COLO829 (cell line): ENCODE measurements at regions not wholly inside any gene's neighbourhood (a gene's known extent, or its start where the extent isn't known, plus 50 kb on each side); places are given as distances from the start of the nearest gene placed in this dataset.

ENCODE experiments used
- DNase-seq: peaks from one replicate; pipeline ENCODE4 v3.0.0; 2012; ENCODE audit warnings: low spot score

DNA sequence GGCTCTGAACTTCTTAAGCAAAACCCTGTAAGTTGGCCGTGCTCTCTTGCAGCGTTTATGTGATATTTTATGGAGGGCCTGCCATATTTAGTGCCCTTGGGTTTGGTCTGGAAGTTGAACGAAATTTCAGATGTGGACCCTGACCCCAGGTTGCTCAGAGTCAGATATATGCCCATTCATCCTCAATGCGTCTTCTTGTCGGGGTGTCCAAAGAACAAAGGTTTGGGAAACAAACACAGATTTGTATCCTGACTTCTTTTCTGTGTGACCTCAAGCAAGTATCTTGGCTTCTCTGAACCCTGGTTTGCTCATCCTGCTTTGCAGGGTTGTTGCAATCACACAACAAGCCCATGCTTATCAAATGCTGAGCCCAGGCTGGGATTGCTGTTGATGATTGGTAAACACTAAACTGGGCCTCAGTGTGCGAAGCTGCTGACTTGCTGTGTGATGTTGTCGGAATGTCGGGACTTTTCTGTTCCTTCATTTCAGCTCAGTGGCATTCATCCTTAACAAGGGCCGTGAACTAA is 103.5 kb upstream of the PTPN1 start:
- no peak for DNase-seq

DNA sequence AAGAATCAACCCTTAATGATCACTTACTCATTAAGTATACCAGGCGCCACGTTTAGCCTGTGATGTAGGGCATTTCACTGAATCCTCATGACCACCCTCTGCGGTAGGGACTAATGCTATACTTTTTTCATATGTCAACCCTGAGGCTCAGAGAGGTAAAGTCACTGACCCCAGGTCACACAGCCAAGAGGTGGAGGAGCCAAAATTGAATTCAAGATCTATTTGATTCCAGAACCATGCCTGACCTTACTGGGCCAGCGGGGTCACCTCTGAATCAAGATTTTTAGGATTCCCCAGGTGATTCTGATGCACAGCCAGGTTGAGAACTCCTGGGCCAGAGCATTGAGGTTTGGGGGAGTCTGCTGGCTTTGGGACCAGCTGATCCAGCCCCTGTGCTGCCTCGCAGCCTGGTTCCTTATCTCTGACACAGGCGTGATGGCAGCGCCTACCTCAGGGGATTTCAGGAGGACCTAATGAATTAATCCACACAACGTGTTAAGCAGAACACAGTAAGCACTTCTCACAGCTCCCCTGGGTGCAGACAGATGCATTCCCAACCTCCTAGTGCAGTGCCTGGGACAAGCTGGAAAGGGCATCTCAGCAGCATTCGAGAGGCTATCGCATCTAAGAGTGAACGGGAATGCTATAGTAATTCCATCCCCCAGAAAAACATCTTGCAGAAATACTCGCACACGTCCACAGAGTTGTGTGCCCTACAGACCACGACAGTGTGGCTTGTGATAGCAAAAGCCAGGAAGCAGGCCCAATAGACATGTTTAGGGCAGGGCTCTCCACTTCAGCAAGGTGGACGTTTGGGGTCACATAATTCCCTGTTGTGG is 101.4 kb upstream of the PTPN1 start:
- no peak for DNase-seq

DNA sequence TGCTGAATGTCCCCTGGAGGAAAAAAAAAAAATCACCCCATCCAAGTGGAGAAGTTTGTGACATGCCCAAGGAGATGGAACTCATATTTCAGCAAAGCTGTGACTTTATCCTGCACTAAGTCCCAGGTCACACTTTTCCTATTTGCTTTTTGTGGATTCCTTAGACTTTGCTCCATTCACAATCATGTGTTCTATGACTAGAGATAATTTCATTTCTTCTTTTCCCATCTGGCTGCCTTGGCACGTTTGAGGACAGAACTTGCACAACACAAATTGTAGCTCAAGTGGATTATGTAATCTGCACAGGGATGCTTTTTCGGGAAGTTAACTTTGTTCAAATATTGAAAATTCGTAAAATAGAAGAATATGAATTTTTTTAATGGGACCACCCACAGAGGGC is 100.7 kb upstream of the PTPN1 start:
- DNase-seq, result no peak

DNA sequence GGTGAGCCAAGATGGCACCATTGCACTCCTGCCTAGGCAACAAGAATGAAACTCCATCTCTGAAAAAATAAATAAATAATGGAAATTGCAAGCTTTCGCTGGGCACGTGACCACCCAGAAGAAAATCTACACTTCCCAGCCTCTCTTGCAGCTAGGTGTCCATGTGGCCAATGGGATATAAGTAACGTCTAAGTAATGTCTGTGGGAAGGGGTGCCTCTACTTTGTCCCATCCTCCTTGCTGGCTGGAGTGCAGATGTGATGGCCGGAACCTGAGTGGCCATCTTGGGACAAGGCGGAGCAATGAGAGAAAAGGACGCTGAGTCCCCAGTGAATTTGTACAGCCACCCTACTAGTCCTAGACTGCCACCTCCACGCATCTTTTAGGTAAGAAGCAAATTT is 99.8 kb upstream of the PTPN1 start:
- DNase-seq, result no peak

DNA sequence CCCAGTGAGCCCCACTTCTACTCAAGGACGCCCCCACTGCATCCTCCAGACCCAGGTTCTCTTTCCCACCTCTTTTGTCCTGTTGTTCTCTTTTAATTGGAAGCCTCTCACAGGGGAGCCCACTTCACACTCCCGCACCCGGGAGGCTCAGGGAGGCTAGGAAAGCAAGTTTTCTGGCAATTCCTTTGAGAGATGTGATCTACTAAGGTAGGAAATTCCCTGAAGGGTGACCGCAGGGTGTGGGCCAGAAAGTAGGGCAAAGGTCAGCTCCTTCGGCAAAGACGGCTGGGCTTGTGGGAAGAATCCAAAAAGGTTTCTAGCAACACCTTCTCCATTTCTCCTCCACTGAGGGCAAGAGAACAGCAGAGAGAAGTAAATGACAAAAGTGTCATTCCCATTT is 98.1 kb upstream of the PTPN1 start:
- no peak for DNase-seq

DNA sequence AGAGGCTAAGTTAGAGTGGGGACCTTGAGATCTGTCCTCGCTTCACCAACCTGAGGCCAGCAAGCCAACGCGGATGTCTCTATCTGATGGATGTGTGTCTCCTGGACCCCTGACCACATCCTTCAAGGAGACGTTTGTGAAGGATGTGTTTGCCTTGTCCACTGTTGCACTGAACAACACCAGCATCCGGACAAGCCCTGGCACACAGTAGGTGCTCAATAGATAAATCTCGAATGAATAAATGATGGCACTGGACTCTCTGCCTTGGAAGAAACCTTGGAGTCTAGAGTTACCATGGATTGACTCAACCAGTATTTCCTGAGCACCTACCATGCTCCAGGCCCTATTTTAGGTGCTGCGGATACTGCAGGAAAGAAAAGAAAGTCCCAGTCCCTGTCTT is 97.7 kb upstream of the PTPN1 start:
- no peak for DNase-seq

DNA sequence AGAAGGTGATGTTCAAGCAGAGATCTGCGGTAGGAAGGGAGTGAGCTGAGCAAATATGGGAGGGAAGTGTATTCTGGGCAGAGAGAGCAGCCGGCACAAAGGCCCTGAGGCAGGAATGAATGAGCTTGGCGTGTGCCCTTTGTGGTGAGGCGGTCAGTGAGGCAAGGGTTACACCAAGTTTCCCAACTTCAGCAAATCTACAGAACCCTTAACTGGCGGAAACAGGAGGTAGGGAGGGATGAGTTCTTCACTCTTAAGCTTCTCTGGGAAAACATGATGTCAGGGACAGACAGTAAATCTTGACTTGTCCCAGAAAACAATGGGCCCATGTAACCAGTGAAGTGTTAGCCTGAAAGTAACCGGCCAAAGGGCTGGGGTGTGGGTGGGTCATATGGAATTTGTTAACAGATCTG is 97.1 kb upstream of the PTPN1 start:
- DNase-seq, result no peak

DNA sequence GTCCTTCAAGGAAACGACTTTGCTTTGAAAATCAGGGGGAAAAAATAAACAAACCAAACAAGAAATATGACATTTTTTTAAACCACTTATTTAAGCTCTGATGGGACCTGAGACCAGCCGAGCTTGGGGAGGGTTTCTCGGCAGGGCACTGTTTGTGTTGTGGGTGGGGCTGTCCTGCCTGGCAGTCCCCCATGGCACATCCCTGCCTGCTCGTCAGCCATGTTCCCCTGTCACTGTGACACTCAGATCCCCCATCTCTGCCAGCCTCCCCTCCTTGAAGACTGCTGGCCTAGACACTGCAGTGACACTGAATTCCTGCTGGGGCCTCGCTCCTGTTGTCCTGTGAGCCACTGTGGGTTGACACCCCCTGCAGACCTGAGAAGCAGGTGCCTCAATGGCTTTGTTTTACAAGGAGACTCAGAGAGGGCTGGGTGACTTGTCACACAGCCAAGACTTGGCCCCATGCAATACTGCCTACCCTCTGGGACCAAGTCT is 95.1 kb upstream of the PTPN1 start:
- DNase-seq, result no peak

DNA sequence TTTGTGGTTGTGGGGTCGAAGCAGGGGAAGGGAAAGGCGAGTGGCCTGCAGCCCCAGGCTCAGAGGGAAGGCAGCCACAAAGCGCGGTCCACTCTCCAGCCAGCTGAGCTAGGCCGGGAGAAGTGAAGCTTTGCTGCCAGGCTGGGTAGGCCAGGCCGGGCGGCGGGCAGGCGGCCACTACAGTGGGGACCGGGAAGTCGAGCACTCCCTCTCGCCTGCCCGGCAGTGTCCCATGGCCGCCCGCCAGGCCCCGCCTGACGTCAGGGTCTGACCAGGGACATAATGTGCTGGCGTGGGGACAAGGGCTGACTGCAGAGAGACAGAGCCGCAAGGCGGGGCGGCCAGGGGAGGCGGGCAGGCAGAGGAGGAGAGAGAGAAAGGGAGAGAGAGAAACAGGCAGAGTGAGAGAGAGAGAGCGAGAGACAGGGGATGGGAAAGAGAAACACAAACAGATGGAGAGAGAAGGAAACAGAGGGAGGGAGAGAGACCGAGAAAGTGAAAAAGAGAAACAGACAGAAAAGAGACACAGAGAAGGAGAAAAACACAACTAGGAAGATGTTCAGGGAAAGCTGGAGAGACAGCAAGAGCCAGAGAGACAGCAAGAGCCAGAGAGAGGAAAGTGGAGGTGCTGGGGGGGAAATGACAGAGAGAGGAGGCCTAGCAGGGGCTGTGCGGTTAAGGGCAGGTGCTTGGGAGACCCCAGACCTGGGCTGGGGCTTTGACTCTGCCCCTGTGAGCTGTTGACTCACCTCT is 94.5 kb upstream of the PTPN1 start:
- no peak for DNase-seq

DNA sequence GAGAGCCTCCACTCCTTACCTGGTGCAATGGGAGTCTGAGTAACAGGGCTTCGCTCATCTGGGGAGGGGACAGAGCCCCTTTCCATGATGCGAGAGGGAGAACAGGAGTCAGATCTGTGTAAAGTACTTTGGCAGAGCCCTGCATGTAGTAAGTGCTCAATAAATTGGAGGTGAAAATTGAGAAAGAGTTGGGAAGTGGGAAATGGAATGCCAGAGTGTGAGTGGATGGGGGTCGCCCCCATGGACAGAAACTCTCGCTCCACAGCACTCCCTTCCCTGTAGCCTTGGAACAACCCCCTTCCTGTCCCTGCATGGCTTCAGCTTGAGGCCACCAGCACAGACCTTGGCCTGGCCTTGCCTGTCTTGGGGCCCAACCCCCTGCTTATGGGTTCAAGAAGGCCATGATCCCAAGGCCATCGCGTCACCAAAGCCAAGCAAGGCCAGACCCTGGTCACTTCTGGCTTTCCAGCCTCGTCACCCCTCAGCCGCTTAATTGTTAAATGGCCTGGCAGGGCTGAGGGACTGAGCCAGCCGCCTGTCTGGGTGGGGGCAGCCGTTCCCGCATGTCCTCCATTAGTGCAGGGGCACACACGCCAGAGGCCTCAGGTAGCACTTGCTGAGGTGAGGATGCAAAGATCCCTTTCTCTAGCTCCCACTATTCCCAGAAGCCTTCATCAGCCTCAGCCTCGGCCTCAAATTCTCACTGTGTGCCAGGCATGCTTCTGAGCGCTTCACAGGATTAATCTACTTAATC is 93.7 kb upstream of the PTPN1 start:
- DNase-seq, result no peak

DNA sequence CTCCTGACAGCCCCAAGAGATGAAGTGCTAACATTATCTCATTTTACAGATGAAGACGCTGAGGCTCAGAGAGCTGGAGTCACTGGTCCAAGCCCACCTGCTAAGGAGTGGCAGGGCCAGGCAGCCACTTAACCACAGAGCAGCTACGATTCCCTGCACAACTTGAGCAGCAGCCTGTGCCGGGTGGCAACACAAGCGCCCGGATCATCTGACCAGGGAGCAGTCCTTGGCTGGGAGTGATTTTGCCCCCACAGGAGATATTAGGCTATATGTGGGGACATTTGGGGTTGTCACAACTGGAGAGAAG is 93.2 kb upstream of the PTPN1 start:
- DNase-seq, result no peak

DNA sequence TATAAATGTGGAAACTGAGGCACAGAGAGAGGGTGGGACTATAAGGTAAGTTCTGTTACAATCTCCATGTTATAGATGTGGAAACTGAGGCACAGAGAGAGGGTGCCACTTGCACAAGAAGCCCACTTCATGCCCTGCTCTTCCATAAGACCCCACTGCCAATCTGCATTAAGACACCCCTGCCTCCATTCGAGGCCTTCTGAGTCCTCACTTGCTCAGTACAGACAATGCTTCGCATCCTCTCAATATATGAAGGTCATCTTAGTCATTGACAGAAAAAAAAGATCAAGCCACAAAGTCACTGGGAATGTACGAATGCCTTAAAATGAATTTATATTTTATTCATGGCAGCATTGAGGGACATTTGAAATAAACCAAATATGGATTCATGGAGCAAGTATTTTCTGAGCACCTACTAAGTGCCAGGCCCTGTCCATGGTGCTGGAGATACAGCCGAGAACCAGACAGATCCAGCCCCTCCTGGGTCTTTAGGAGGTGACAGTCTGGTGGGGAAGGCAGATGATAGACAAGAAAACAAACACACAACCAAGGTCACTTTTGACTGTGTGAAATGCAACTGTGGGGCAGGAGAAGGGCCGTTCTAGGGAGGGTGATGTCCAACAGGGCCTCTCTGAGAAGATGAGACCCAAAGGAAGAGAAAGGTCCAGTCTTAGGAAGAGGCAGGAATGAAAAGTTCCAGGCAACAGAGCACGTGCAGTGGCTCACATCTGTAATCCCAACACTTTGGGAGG is 92.5 kb upstream of the PTPN1 start:
- no peak for DNase-seq

DNA sequence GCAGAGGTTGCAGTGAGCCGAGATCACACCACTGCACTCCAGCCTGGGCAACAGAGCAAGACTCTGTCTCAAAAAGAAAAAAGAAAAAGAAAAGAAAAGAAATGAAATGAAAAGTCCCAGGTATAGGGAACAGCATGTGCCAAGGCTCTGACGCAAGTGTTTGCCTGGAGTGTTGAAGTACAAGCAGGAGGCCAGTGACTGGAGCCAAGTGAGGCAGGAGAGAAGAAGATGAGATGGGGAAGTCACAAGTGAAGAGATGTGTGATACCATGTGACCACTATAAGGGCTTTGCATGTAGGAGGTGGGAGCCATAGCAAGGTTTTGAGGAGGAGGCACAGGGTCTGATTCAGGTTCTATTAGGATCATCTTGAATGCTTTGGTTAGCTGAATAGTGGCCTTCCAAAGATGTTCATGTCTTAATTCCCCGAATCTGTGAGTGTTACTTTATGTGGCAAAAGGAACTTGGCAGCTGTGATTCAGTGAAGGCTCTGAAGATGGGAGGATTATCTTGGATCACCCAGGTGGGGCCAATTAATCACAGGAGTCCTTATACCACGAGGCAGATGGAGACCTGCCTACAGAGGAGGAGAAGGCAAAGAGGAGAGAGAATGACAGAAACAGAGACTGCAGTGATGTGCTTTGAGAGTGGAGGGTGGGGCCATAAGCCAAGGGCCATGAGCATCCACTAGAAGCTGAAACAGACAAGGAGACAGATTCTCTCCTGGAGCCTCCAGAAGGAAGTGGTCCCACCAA is 91.1 kb upstream of the PTPN1 start:
- no peak for DNase-seq

DNA sequence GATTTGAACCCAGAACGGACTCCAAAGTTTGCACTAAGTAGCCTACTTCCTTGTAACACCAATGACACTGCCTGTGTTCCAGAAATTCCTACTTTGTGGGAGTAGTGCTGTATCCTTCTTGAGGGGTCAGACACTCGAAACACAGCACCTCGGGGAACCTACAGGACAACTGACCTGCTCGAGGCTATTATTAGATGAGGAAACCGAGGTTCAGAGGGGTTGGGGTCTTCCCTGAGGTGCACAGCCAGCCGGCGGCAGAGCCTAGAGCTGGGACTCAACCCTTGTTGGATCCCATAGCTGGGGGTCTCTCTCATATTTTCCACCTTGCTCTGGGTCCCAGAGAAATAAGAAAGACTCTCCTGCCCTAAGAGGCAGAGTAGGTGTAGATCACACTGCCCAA is 89.8 kb upstream of the PTPN1 start:
- no peak for DNase-seq

DNA sequence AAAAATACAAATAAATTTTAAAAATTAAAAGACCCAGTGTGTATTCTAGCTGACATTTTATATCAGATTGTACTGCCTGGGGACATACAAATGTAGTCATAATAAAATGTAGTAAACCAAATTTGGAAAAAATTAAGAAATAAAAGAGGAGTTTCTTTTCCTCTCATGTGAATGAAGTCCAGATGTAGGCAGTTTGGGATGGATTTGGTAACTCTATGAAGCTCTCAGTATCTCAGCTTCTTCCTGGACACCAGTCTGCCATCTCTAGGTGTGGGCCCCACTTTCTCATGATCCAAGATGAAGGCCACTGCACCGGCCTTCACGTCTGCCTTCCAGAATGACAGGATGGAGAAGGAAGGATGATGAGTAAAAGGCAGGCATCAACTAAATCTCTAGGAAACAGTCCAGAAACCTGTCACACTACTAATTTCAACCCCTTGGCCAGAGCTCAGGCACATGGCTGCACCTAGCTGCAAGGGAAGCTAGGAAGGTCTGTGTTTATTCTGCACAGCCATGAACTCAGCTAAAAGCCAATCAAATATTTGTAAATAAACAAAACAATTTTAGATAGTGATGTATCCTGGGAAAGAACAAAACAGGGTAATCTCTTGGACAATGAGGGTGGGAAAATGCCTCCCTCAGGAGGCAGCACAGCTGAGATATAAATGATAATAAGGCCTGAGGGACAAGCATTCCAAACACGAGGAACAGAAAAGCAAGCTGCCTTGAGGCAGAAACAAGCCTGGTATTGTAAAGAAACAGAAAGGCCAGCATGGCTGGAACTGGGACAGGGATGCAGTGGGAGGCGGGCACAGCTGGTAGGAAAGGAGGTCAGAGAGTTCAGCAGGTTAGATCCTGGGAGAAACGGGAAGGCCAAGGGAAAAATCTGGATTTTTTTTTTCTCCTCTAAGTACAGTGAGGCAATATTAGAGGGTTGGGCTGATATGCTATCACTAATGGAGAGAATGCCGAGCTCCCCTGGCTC is 88.5 kb upstream of the PTPN1 start:
- no peak for DNase-seq

DNA sequence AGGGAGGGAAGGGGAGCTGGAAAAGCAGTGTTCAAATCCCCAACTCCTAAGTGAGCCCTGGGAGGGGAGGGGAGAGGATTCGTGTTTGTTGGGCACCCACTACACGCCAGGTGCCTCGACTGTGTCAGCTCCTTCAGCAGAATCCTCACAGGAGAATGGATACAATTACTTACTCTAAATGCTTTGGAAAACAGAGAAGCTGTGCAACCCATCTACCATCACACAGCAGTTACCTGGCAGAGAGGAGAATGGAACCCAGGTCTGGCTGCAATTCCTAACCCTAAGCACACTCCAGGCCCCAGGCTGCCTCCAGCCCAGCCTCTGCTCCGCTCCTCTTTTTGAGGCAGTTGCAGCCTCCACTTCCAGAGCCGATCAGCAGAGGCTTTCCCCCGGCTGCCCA is 86.4 kb upstream of the PTPN1 start:
- DNase-seq, result no peak

DNA sequence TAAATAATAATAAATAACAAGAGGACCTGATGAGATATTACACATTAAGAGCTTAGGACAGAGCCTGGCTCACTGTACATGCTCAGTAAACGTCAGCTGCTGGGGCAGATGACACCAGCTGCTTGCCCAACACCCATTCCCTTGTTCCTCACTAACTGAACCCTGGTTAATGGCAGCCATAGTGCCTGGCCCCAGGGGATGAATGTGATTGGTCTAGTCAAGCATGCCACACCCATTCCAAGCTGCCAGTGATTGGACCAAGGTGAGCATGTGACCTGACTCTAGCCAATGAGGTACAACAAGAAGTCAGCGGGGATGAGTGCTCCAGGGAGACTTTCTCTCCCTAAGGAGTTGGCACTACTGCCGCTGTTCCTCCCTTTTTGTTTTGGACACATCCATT is 85.1 kb upstream of the PTPN1 start:
- no peak for DNase-seq

DNA sequence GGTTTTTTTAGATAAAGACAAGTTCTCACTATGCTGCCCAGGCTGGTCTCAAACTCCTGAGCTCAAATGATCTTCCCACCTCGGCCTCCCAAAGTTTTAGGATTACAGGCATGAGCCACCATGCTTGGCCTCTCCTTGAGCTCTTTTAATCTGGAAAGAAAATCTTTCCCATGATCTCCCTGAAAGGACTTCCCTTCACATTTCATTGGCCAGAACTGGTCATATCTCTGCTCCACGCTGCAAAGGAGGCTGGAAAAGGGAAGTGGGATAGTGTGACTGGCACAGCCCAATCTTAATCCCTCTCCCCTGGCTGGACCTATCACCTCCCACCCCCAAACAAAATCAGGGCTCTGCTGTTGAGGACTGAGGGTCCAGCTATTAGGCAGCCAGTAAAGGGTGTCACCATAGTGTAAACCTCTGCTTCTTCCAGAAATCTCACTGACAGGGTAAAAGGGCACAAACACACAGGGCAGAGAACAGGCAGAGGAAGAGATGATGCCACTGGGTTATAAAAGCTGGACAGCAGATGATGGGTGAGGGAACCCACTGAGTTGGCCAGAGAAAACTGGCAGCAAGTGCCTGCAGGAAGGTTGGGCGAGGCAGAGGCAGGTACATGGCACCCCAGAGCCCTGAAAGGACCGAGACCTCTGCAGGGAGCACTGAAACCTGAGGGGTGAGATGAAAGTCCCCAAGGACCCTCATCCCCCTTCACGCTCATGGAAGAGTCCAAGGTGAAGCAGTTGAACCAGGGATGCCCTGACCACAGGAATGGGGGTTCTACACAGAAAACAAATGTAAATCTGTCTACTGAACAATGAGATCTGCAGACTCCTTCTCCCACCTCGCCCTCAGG is 83.1 kb upstream of the PTPN1 start:
- no peak for DNase-seq

DNA sequence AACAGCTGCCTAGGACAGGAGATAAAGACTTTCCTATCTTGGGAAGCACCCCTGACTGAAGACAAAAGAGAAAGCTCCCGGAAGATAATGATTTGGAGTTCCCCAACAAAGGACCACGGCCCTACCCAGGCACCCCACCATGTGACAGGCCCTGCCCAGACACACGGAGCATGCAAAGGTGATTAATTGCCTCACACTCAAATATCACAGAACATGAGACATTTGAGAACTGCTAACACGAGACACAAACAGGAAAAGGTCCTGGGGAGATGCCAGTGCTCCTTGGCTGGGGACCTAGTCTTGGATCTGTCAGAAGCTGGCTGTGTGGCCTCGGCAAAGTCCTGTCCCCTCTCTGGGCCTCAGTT is 82.5 kb upstream of the PTPN1 start:
- no peak for DNase-seq
